22Rv1 (cell line): ENCODE measurements at regions not wholly inside any gene's neighbourhood (a gene's known extent, or its start where the extent isn't known, plus 50 kb on each side); places are given as distances from the start of the nearest gene placed in this dataset.

Experiments used
- CTCF ChIP-seq: fragments of 450-650 bp; IDR thresholded peaks from 2 replicates; pipeline ENCODE4 v1.5.1; 2017; ENCODE audit warnings: mild to moderate bottlenecking
- ZFX ChIP-seq: fragments of 450-650 bp; IDR thresholded peaks from 2 replicates; pipeline ENCODE4 v1.6.1; 2017; ENCODE audit warnings: antibody characterized with exemption, borderline replicate concordance

GRCh38 chr6:113208726-113209125, 648.4 kb upstream of the MARCKS start:
- no peak for TF ChIP-seq CTCF
- TF ChIP-seq ZFX = no peak
